ACC112 (cell line): ENCODE measurements at regions not wholly inside any gene's neighbourhood (a gene's known extent, or its start where the extent isn't known, plus 50 kb on each side); places are given as distances from the start of the nearest gene placed in this dataset.

Experiments used
- H2AFZ ChIP-seq: fragments of 200-600 bp; sonication (generic); one replicate; pipeline ENCODE4 v1.6.0; 2017; ENCODE audit warnings: antibody characterized with exemption, low read length; ENCODE audit not compliant: unreplicated experiment
- H3K27ac ChIP-seq: fragments of 200-600 bp; sonication (generic); 2 replicates; pipeline ENCODE4 v1.5.1; 2014; ENCODE audit warnings: low read depth, mild to moderate bottlenecking, antibody characterized with exemption, low read length, moderate library complexity
- H3K27me3 ChIP-seq: fragments of 200-600 bp; sonication (generic); 2 replicates; pipeline ENCODE4 v1.6.1; 2014; ENCODE audit warnings: mild to moderate bottlenecking, antibody characterized with exemption, low read length, moderate library complexity, mixed read lengths; ENCODE audit not compliant: insufficient read depth
- H3K36me3 ChIP-seq: fragments of 200-600 bp; sonication (generic); 2 replicates; pipeline ENCODE4 v1.6.1; 2016; ENCODE audit warnings: mild to moderate bottlenecking, antibody characterized with exemption, low read length, moderate library complexity, mixed read lengths; ENCODE audit not compliant: insufficient read depth
- H3K4me1 ChIP-seq: fragments of 200-600 bp; sonication (generic); one replicate; pipeline ENCODE4 v1.6.1; 2016; ENCODE audit warnings: low read length, mixed read lengths; ENCODE audit not compliant: insufficient read depth, unreplicated experiment, control insufficient read depth
- H3K4me3 ChIP-seq: fragments of 200-600 bp; sonication (generic); 2 replicates; pipeline ENCODE4 v1.5.1; 2014; ENCODE audit warnings: mild to moderate bottlenecking, low read depth, low read length
- H3K79me2 ChIP-seq: fragments of 200-600 bp; sonication (generic); one replicate; pipeline ENCODE4 v1.6.0; 2016; ENCODE audit warnings: low read length; ENCODE audit not compliant: control insufficient read depth, unreplicated experiment, insufficient read depth

- no peaks in the 10 kb centered on the region for H3K36me3 ChIP-seq
- H3K27ac ChIP-seq, result no peak overlapping the region
- H2AFZ ChIP-seq, result no peak overlapping the region
- peaks cover 47% of the 10 kb centered on the region for H3K27me3 ChIP-seq
- no peaks in the 10 kb centered on the region for H3K79me2 ChIP-seq
- H3K4me1 ChIP-seq, result no peaks in the 10 kb centered on the region
- no peak overlapping the region for H3K4me3 ChIP-seq
These were observed 81.3 kb upstream of the EPB41L3 start for GRCh38 chr18:5625076-5625475.

DNA sequence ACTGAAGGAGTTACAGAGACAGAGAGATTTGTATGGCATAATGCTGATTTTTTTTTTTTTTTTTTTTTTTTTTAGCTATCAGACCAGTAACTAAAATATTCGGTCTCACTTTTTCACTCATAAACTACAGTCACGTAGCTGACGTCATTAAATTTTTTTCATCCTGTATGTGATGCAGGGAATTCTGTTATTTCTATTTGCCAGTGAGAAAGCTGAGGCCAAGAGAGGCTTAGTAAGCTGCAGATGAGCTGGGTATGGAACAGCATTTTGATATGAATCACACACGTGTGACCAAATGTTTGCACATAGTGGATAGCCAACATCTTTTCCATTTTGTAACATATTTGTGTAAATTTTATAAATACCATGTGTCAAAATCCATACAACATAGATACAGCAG is 79.1 kb upstream of the EPB41L3 start:
- Histone ChIP-seq H3K36me3 (no peaks in the 10 kb centered on the region), H3K4me3 (no peak overlapping the region), H3K79me2 (no peaks in the 10 kb centered on the region), H3K27me3 (peaks cover 26% of the 10 kb centered on the region), H2AFZ (no peak overlapping the region), H3K4me1 (no peaks in the 10 kb centered on the region), H3K27ac (no peak overlapping the region)

DNA sequence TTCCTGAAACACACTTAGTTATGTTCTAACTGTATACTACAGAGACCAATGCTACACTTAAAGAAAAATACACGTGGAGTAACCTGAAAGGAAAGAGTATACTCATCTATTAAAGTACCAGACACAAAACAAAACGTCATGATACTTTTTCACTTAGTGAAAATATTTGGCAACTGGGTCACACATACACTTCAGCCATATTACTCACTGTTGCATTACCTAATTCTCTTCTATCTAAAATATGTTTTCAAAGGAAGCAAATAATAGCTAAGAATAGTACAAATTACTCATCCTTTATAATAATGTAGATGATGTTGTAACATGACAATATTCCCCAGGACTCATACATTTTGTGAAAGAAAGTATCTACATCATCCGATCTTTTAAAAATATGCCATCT is 76.5 kb upstream of the EPB41L3 start:
- Histone ChIP-seq H3K36me3 (no peaks in the 10 kb centered on the region), H3K4me3 (no peak overlapping the region), H3K4me1 (no peaks in the 10 kb centered on the region), H2AFZ (no peak overlapping the region), H3K27me3 (0 out of 2 replicates have a peak, but pooled peaks cover 4% of the 10 kb centered on the region), H3K27ac (no peak overlapping the region), H3K79me2 (no peaks in the 10 kb centered on the region)

- Histone ChIP-seq H2AFZ (no peak overlapping the region), H3K79me2 (no peaks in the 10 kb centered on the region), H3K36me3 (no peaks in the 10 kb centered on the region), H3K27me3 (0 out of 2 replicates have a peak, but pooled peaks cover under 1% of the 10 kb centered on the region), H3K27ac (no peak overlapping the region), H3K4me1 (no peaks in the 10 kb centered on the region), H3K4me3 (no peak overlapping the region)
These were observed 75.6 kb upstream of the EPB41L3 start for GRCh38 chr18:5619376-5619775.

DNA sequence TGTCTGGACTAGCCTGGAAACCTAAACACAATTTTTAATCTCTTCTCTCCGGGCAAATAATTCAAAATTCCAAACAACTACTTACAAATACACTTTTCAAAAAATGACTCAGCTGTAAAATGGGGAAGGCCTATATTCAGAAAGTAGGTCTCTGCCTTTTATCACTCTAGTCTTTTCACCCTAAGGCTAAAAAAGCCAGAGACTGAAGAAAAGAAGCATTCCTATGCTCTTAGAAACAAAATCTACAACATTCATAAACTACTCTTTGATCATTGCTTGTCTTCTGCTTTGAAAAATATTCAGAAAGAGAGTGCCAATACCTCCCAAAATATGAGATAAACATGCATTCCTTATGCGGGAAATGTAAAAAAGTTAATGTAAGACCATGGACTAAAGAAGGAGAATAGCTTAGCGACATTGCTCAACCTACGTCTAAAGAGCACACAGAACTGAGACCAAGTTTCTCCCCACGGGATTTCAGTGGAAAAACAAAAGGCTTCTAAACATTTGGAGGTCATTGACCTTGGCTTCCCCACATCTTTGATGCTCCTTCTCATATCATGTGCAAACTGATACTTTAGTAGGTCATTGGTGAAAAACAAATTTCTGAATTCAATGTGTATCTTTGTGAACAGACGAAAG is 74.4 kb upstream of the EPB41L3 start:
- Histone ChIP-seq H3K4me3 (no peak overlapping the region), H3K36me3 (no peaks in the 10 kb centered on the region), H2AFZ (no peak overlapping the region), H3K79me2 (no peaks in the 10 kb centered on the region), H3K4me1 (no peaks in the 10 kb centered on the region), H3K27me3 (no peaks in the 10 kb centered on the region), H3K27ac (no peak overlapping the region)

GRCh38 chr18:5611221-5611620 is 67.4 kb upstream of the EPB41L3 start:
- no peak overlapping the region for H3K27ac ChIP-seq
- H3K36me3 ChIP-seq, result no peaks in the 10 kb centered on the region
- H2AFZ ChIP-seq, result no peak overlapping the region
- H3K4me1 ChIP-seq, result no peaks in the 10 kb centered on the region
- no peak overlapping the region for H3K4me3 ChIP-seq
- no peaks in the 10 kb centered on the region for H3K27me3 ChIP-seq
- H3K79me2 ChIP-seq, result no peaks in the 10 kb centered on the region

DNA sequence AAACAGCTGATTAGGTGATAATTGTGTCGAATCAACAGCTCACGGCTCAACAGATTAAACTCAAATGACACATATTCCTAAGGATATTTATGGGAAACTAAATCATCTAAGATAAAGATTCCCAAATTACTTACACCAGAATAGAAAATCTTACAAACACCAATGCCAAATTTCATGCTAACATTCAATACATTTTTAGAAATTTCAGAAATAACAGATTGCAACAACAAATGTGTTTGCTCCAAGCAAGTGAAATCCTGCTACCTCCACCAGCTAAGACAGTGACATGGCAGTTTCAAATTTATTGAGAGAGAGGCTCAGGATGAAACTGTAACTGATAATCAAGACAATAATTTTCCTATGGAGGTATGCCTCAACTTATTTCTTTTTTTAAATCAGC is 65.0 kb upstream of the EPB41L3 start:
- no peaks in the 10 kb centered on the region for H3K36me3 ChIP-seq
- H3K27ac ChIP-seq, result no peak overlapping the region
- no peaks in the 10 kb centered on the region for H3K27me3 ChIP-seq
- H3K4me1 ChIP-seq, result no peaks in the 10 kb centered on the region
- H3K4me3 ChIP-seq, result no peak overlapping the region
- H2AFZ ChIP-seq, result no peak overlapping the region
- H3K79me2 ChIP-seq, result no peaks in the 10 kb centered on the region

DNA sequence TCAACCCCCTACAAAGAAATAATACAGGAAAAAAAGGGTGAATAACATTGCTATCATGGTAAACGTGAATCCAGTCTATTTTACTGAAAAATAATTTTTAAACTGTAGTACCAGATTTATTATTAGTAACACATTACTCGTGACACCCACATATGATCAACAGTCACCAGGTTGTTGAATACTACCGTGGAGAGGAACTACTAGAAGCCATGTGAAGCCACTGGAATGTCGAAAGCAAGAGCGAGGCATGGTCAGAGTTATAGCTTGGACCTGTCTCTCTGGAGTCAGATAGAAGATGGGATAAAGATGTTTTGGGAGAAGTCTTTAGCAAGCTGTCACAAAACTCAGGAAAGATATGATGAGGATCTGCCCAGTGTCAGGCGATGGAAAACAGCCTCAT is 63.2 kb upstream of the EPB41L3 start:
- no peaks in the 10 kb centered on the region for H3K79me2 ChIP-seq
- H3K4me3 ChIP-seq, result no peak overlapping the region
- no peak overlapping the region for H3K27ac ChIP-seq
- H3K27me3 ChIP-seq, result no peaks in the 10 kb centered on the region
- H3K4me1 ChIP-seq, result no peaks in the 10 kb centered on the region
- no peak overlapping the region for H2AFZ ChIP-seq
- H3K36me3 ChIP-seq, result no peaks in the 10 kb centered on the region

GRCh38 chr18:5604778-5605177 is 61.0 kb upstream of the EPB41L3 start:
- Histone ChIP-seq H3K4me3 (no peak overlapping the region), H3K79me2 (no peaks in the 10 kb centered on the region)

GRCh38 chr18:5603153-5603552 is 59.4 kb upstream of the EPB41L3 start:
- Histone ChIP-seq H3K4me3 (no peak overlapping the region), H3K27ac (no peak overlapping the region), H3K4me1 (no peaks in the 10 kb centered on the region), H3K27me3 (no peaks in the 10 kb centered on the region), H3K36me3 (no peaks in the 10 kb centered on the region), H2AFZ (no peak overlapping the region), H3K79me2 (no peaks in the 10 kb centered on the region)

More at GRCh38 chr18:5604778-5605177, 61.0 kb upstream of the EPB41L3 start:
- Histone ChIP-seq H2AFZ (no peak overlapping the region), H3K36me3 (no peaks in the 10 kb centered on the region), H3K27ac (no peak overlapping the region), H3K27me3 (no peaks in the 10 kb centered on the region), H3K4me1 (no peaks in the 10 kb centered on the region)

DNA sequence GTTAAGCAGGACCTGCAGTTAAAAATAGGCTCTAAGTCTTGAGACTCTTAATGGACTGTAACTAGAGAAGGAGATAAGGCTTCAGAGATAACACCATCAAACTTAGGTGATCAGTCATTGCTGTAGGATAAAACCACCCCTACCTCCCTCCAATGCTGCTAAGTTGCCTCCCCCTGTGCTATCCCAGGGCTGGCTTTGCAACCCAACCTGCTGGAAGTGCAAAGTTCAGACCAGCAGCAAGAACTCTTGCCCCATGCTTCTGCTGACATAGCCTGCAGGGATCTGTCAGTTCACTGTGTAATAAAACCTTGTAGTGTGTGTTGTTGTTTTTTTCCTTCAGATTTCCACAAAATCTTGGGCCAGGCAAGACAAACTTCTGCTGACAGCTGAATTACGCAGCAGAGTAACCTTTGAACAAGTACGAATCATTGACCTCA is 57.4 kb upstream of the EPB41L3 start:
- H3K27me3 ChIP-seq, result no peaks in the 10 kb centered on the region
- no peaks in the 10 kb centered on the region for H3K79me2 ChIP-seq
- no peak overlapping the region for H3K4me3 ChIP-seq
- no peak overlapping the region for H3K27ac ChIP-seq
- H3K4me1 ChIP-seq, result no peaks in the 10 kb centered on the region
- no peak overlapping the region for H2AFZ ChIP-seq
- no peaks in the 10 kb centered on the region for H3K36me3 ChIP-seq
